Neural progenitor cell (in vitro differentiated cells): ENCODE measurements at regions not wholly inside any gene's neighbourhood (a gene's known extent, or its start where the extent isn't known, plus 50 kb on each side); places are given as distances from the start of the nearest gene placed in this dataset.

Experiments
- CTCF ChIP-seq: fragments of 200-600 bp; sonication (generic); IDR thresholded peaks from 2 replicates; pipeline ENCODE4 v1.5.1; 2017; ENCODE audit warnings: antibody characterized with exemption, mild to moderate bottlenecking
- EZH2 ChIP-seq: fragments of 200-600 bp; sonication (generic); IDR thresholded peaks from 2 replicates; pipeline ENCODE4 v1.6.1; 2017; ENCODE audit warnings: antibody characterized with exemption, mild to moderate bottlenecking, moderate library complexity

GRCh38 chr2:136344339-136344738 lies 226.4 kb upstream of the CXCR4 start:
- TF ChIP-seq CTCF (no peak), EZH2 (no peak)
